ENCODE measurements at regions not wholly inside any gene's neighbourhood (a gene's known extent, or its start where the extent isn't known, plus 50 kb on each side); places are given as distances from the start of the nearest gene placed in this dataset.

GRCh38 chr17:51402899-51403298, 142.6 kb downstream of the UTP18 start:
- H3K4me1 ChIP-seq (ENCODE audit: control insufficient read depth, extremely low read depth, insufficient read depth, low read length) = no peaks in the 10 kb centered on the region
- no peaks in the 10 kb centered on the region for H3K36me3 ChIP-seq (ENCODE audit: control insufficient read depth in 2 of 2, extremely low read depth in 1 of 2, insufficient read depth in 2 of 2, low read length in 2 of 2)
- DNase-seq (ENCODE audit: low read depth, low spot score) (no peak), FAIRE-seq (no peak)
- H4K20me1 ChIP-seq (ENCODE audit: control insufficient read depth, extremely low read depth, insufficient read depth, low read length) = no peaks in the 10 kb centered on the region
- H3K27ac ChIP-seq (ENCODE audit: control insufficient read depth, insufficient read depth, low read length) = no peak overlapping the region
- no peak overlapping the region for H3K4me2 ChIP-seq (ENCODE audit: control insufficient read depth, extremely low read depth, insufficient read depth, low read depth, low read length)
- H3K9me1 ChIP-seq (ENCODE audit: control insufficient read depth, extremely low read depth, insufficient read depth, low read length) = no peaks in the 10 kb centered on the region
- dilution Hi-C loops (cut with MboI; ENCODE audit: extremely low pct_ligation_motif_present, low sequenced_read_pairs) = no loop called here
- no peaks in the 10 kb centered on the region for H3K27me3 ChIP-seq (ENCODE audit: control insufficient read depth, extremely low read depth, insufficient read depth, low read length)
- H2AFZ ChIP-seq (ENCODE audit: control insufficient read depth, low read length) = no peak overlapping the region
- TF ChIP-seq EZH2 (IDR thresholded peaks at IDR 0.05; ENCODE audit: low read length) = no peak
- TF ChIP-seq CTCF (optimal IDR thresholded peaks at IDR 0.05 in 1 of 3, IDR thresholded peaks at IDR 0.05 in 1 of 3, conservative IDR thresholded peaks at IDR 0.05 in 1 of 3; ENCODE audit: extremely low read depth in 1 of 3, insufficient read depth in 2 of 3, low read length in 3 of 3) = no peak
- H3K4me3 ChIP-seq (ENCODE audit: control insufficient read depth in 2 of 3, extremely low read depth in 1 of 3, insufficient read depth in 2 of 3, low read depth in 1 of 3, low read length in 3 of 3) = no peak overlapping the region
- H3K9me3 ChIP-seq (ENCODE audit: control insufficient read depth, low read depth, low read length) = no peaks in the 10 kb centered on the region
- H3K79me2 ChIP-seq (ENCODE audit: control insufficient read depth, insufficient read depth, low read length) = no peaks in the 10 kb centered on the region
- H3K9ac ChIP-seq (ENCODE audit: control insufficient read depth, extremely low read depth, insufficient read depth, low read length) = no peak overlapping the region

GRCh38 chr17:51407576-51407975, 147.2 kb downstream of the UTP18 start:
- FAIRE-seq (no peak), DNase-seq (ENCODE audit: low read depth, low spot score) (no peak)
- Histone ChIP-seq H3K36me3 (ENCODE audit: control insufficient read depth in 2 of 2, extremely low read depth in 1 of 2, insufficient read depth in 2 of 2, low read length in 2 of 2) (no peaks in the 10 kb centered on the region), H3K27ac (ENCODE audit: control insufficient read depth, insufficient read depth, low read length) (no peak overlapping the region), H4K20me1 (ENCODE audit: control insufficient read depth, extremely low read depth, insufficient read depth, low read length) (no peaks in the 10 kb centered on the region), H3K27me3 (ENCODE audit: control insufficient read depth, extremely low read depth, insufficient read depth, low read length) (no peaks in the 10 kb centered on the region), H3K4me1 (ENCODE audit: control insufficient read depth, extremely low read depth, insufficient read depth, low read length) (no peaks in the 10 kb centered on the region), H2AFZ (ENCODE audit: control insufficient read depth, low read length) (no peak overlapping the region), H3K9me3 (ENCODE audit: control insufficient read depth, low read depth, low read length) (no peaks in the 10 kb centered on the region), H3K9ac (ENCODE audit: control insufficient read depth, extremely low read depth, insufficient read depth, low read length) (no peak overlapping the region), H3K4me3 (ENCODE audit: control insufficient read depth in 2 of 3, extremely low read depth in 1 of 3, insufficient read depth in 2 of 3, low read depth in 1 of 3, low read length in 3 of 3) (no peak overlapping the region), H3K9me1 (ENCODE audit: control insufficient read depth, extremely low read depth, insufficient read depth, low read length) (no peaks in the 10 kb centered on the region), H3K79me2 (ENCODE audit: control insufficient read depth, insufficient read depth, low read length) (no peaks in the 10 kb centered on the region), H3K4me2 (ENCODE audit: control insufficient read depth, extremely low read depth, insufficient read depth, low read depth, low read length) (no peak overlapping the region)
- dilution Hi-C loops (cut with MboI; ENCODE audit: extremely low pct_ligation_motif_present, low sequenced_read_pairs) = no loop called here
- TF ChIP-seq CTCF (optimal IDR thresholded peaks at IDR 0.05 in 1 of 3, IDR thresholded peaks at IDR 0.05 in 1 of 3, conservative IDR thresholded peaks at IDR 0.05 in 1 of 3; ENCODE audit: extremely low read depth in 1 of 3, insufficient read depth in 2 of 3, low read length in 3 of 3) (no peak), EZH2 (IDR thresholded peaks at IDR 0.05; ENCODE audit: low read length) (no peak)
